Left lobe of liver (tissue), 2 donors: ENCODE measurements at regions not wholly inside any gene's neighbourhood (a gene's known extent, or its start where the extent isn't known, plus 50 kb on each side); places are given as distances from the start of the nearest gene placed in this dataset.
"Not testable (repeated sequence)": the region's sequence is repeated elsewhere in the genome, so short reads cannot be mapped to it uniquely, and the experiment has no call there.

Source experiments
- ATAC-seq: fragments of 200-7000 bp; cut with Tn5 transposase; one replicate; pipeline ENCODE4 v1.9.1; 2020; ENCODE audit warnings: mild to moderate bottlenecking, moderate library complexity
- DNase-seq: peaks from one replicate; pipeline ENCODE4 v3.0.0-alpha.2; 2020; ENCODE audit warnings: low spot score
- donor health status: DM: no; HTN: no; CAD: no; lungs with moderate emphysema.
- donor health status: DM: no; HTN: yes; CAD: no.

DNA sequence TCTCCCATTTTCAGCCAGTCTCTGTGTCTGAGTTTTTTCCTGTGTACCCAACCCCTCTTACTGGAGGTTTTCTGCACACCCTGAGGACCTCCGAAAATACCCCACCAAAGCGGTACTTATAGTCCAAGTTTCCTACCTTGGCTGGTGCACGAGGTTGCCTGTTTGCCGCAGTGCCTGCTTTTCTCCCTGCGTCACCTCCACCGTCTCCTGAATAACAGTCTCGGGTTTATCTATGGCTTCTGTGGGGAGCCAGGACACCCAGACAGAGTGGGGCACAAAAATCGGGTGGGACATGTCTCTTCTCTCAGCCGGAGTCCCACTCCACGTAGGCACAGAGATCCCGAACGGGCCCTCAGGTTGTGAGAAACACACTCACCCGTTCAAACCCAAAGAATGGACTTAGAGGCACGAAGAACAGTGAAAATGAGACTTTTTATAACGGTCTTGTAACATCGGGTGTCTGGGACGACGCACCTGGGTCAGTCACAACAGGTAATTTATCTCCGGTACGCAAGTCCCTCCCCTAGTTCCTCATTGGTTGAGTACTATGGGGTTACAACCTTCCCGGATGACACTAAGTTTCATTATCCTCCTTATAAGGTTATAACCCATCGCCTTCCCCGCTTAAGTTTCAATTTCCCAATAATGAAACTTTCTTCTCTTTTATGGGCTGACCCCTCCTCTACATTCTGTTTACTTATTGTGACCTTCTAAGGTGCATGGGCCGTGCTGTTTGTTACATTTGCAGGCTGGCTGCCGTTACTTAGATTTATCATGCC, 970.2 kb upstream of the COX7C start:
- DNase-seq, result no peak

DNA sequence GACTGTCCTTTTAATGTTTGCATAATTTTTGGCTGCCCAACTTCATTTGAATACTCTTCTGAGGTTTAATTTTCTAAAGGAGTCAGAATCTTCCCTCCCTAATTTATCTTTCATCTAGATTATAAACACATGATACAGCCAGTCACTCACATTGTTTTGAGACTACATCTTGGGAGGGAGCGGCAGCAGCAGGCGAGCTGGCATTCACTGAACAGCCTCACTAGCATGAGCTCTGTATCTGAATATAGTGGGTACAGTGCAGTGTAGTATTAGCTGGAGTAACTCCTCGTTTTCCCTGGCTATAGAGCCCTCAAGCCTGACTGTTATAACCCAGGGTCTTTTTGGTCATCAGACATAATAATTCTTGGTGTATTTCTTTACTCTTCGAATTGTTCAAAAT, 969.2 kb upstream of the COX7C start:
- ATAC-seq (no peak), DNase-seq (no peak)

More for the DNA sequence above, 970.2 kb upstream of the COX7C start:
- ATAC-seq, result no peak

DNA sequence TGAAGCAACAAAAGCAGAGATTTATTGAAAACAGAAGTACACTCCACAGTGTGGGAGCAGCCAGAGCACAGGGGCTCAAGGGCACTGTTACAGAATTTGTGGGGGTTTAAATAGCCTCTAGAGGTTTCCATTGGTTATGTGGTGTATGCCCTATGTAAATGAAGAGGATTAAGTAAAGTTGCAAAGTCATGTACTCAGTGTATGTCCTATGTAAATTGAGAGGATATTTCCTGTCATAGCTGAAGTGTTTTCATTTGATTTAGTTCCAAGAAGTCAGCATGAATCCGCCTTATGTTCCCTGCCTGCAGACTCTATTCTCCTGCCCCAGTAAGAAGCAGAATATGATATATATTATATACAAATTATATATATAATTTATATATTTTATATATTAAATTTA, 966.0 kb upstream of the COX7C start:
- ATAC-seq (no peak), DNase-seq (no peak)

DNA sequence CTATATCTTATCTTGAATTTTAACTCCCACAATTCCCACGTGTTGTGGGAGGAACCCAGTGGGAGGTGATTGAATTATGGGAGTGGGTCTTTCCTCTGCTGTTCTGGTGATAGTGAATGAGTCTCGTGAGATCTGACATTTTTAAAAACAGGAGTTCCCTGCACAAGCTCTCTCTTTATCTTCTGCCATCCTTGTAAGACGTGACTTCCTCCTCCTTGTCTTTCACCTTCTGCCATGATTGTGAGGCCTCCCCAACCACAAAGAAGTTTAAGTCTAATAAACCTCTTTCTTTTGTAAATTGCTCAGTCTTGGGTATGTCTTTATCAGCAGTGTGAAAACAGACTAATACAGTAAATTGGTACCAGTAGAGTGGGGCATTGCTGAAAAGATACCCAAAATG, 963.6 kb upstream of the COX7C start:
- ATAC-seq, DNase-seq: not testable (repeated sequence)

DNA sequence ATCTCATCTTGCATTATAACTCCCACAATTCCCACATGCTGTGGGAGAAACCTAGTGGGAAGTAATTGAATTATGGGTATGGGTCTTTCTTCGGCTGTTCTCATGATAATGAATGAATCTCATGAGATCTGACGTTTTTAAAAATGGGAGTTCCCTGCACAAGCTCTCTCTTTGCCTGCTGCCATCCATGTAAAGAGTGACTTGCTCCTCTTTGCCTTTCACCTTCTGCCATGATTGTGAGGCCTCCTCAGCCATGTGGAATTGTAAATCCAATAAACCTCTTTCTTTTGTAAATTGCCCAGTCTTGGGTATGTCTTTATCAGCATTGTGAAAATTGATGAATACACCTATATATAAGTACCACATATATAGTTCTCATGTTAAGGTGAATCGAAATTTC, 961.7 kb upstream of the COX7C start:
- ATAC-seq (no peak), DNase-seq (no peak)

DNA sequence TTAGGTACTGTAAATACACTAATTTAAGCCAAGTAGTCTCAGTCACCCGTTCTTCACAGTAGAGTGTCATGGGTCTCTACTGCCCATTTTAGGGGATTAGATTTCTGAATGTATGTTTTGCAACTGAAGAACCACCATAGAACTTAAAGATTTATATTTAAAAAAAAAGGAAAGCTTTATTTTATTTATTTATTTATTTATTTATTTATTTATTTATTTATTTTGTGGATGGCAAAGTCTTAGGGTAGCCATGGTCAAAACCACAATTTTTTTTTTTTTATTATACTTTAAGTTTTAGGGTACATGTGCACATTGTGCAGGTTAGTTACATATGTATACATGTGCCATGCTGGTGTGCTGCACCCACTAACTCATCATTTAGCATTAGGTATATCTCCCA, 960.4 kb upstream of the COX7C start:
- not testable (repeated sequence) for DNase-seq, ATAC-seq

DNA sequence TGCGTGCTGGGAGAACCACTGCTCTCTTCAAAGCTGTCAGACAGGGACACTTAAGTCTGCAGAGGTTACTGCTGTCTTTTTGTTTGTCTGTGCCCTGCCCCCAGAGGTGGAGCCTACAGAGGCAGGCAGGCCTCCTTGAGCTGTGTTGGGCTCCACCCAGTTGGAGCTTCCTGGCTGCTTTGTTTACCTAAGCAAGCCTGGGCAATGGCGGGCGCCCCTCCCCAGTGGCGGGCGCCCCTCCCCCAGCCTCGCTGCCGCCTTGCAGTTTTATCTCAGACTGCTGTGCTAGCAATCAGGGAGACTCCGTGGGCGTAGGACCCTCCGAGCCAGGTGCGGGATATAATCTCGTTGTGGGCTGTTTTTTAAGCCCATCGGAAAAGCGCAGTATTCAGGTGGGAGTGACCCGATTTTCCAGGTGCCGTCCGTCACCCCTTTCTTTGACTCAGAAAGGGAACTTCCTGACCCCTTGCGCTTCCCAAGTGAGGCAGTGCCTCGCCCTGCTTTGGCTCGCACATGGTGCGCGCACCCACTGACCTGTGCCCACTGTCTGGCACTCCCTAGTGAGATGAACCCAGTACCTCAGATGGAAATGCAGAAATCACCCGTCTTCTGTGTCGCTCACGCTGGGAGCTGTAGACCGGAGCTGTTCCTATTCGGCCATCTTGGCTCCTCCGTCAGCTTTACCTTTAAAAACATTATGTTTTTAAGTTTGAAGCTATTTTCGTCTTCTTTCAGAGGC, 954.6 kb upstream of the COX7C start:
- DNase-seq, ATAC-seq: not testable (repeated sequence)

DNA sequence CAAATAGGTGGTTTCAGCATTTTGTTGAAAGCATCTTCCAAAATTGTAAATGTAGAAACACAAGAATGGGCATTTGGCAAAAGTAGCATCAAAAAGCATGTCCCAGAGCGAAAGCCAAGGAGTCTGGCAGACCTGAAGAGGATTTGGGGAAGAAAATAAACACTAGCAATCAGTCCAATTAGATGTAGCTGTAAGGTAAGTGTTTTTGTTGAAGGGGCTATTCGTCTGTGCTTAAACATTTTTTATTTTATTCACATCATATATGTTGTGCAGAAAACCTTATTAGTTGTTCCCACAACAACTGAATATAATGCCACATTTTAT, 954.1 kb upstream of the COX7C start:
- DNase-seq (no peak), ATAC-seq (no peak)

DNA sequence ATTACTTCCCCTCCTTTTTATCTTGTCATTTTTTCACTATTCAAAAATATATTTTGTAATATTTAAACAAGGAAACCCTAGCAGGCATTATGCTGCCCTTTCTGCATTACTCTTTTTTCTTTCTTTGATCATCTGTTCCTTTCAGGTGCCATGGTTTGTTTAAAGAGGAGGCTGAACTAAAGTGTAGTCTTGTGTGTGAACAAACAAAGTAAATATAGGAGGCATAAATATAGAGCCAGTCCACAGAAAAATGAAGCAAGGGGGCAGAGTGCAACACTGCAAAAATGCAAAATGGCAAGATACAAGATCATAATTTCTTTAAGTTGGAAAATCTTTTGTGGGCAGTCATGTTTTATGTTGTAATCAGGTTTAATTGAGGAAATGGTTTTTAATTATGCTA, 947.3 kb upstream of the COX7C start:
- ATAC-seq, result peak; percentile 33
- no peak for DNase-seq

DNA sequence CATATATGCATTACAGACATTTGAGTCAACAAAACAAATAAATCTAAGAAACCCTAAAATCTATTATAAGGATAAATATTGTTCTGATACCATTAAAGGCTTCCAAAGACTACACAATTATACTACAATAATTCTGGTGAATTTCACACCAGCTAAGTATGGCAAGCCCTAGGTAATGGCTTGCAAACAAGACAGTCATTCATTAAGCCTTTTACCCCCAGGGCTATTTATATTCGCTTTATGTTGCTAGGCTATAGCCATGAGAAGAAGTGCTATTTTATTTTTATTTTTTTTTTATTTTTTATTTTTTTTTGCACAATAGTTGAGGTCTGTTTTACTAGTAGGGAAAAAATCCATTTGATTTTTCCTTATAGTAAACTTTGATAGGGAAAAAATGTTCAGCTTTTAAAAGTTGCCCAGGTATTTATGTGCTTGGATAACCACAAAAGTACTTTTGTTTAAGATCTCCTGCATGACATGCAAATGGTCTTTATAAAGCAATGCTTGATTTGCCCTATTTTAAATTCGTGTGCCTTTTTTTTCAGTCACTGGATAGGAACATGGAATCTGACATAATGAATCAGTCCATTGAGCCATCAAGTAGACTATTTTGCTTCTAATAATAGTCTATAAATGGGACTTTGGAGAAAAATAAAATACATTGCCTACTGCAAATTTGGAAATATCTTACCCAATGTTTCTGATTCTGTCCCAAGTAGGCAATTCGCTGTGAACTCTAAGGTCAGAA, 946.3 kb upstream of the COX7C start:
- ATAC-seq, result no peak

DNA sequence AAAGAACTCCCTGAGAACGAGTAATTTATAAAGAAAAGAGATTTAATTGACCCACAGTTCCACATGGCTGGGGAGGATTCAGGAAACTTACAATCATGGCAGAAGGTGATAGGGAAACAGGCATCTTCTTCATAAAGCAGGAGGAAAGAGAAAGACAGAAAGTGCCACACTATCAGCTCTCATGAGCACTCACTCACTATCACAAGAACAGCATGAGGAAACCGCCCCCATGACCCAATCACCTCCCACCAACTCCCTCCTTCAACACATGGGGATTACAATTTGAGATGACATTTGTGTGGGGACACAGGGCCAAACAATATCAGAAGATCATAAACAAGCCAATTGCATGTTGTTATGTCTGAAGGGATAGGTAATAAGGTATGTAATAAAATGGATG, 935.9 kb upstream of the COX7C start:
- no peak for DNase-seq
- ATAC-seq, result no peak

More for the DNA sequence above, 946.3 kb upstream of the COX7C start:
- DNase-seq, result no peak

DNA sequence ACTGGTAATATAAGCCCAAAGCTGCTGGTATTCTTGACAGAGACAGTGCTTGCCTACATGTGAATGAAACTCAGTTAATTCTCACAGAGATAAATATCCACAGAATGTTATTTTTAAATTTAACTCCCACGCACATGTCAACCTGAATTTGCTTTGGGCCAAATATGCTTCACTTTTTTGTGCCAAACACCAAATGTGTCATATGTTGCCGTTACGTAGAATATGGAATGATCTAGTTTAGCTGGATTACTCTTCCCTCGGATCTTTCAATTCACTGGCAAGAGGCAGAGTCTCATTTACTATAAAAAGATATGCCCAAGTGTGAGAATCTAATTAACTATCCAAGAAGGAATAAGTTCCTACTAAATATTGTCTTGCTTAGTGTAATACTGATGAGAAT, 933.4 kb upstream of the COX7C start:
- ATAC-seq, result no peak
- no peak for DNase-seq

DNA sequence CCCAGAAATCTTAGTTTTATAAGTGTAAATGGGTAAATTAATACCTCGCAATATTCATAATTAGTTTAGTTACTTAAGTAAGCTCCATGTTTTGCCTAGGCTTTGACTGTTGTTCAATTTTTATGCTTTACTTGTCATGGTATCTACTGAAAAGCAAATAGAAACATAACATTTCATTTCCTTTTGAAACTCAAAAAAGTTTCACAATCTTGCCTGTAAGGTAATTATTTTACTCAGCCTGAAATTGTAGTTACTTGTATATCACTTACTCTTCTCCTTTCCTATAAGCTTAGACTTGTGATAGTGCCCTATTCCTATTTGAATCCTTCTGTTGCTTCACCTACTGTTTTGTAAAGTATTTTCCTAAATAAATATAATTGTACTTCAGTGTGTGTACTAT, 914.4 kb upstream of the COX7C start:
- ATAC-seq (no peak), DNase-seq (no peak)

DNA sequence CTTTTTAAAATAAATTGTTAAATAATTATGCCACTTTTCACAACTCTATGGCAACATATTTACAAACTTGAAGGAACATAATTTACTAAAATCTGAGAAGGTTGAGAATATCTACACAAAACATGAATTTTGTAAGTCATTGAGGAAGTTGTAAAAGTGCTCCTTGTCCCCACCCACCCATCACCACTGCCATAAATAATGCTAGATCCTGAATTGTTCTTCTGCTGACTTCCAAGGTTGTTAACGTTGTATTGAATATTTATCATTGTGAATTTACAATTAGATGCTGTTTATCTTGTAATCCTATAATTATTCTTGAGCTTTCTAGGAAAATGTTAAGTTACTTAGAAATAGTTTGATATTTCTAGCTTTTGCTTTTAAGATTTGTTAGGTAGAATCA, 908.0 kb upstream of the COX7C start:
- DNase-seq (no peak), ATAC-seq (no peak)

DNA sequence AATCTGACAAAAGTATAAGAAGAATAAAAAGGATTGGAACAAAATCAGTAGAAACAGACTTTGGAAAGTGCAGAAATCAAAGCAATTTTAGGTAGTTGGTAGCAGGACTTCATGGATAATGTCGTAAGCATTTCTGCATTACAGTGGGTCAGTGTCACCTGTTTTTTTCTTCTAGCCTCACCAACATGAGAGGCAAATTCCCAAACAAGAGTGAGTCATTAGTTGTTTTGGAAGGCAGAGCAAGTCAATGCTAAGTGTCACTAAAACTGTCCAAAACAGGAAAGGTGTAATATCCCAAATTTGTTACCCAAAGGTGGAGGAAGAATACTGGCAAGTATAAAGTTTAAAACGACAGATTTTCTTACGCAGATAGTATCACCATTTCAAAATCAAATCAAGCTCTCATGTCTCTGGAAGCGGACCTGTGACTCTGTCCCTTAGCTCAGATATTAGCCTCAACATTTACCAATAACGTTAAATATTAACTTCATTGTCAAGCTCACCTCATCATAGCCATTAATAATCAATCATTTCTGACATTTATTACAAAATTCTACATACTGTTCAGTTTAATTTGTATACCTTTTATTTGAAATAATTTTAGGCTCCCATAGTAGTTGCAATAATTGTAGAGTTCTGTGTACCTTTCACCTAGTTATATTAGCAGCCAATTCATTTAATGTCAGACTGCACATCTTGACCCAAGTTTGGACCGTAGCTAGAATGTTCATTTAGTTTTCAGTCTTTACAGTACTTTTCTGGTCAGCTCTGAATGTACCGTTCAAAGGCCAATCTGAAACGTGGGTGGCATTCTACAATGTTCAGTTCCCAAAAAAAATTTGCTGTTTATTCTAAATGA, 901.2 kb upstream of the COX7C start:
- DNase-seq, result peak; percentile 41
- peak; percentile 84 for ATAC-seq

DNA sequence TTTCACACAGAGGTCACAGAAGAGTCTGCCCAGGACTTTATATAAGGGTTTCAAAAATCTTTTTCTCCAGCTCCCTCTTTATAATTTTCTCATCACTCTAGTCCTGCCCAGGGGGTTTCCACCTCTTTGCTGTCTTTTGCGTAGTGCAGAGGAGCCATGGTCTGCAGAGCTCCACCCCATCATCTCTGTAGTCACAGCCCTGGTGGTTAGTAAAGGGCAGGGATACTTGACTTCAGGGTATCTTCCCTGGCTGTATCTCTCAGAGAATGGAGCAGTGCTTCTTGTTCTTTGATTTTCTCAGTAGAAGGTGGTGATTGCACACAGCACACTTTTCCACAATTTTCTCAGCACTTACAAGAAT, 900.6 kb upstream of the COX7C start:
- ATAC-seq (peak; percentile 60), DNase-seq (peak; percentile 41)

DNA sequence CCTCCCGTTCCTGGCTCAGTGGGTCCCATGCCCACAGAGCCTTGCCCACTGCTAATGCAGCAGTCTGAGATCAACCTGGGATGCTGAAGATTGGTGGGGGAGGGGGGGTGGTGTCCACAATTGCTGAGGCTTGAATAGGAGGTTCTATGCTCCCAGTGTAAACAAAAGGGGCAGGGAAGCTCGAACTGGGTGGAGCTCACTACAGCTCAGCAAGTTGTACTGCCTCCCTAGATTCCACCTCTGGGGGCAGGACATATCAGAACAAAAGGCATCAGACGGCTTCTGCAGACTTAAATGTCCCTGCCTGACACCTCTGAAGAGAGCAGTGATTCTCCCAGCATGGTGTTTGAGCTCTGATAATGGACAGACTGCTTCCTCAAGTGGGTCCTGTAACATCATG, 885.6 kb upstream of the COX7C start:
- no peak for DNase-seq
- no peak for ATAC-seq

DNA sequence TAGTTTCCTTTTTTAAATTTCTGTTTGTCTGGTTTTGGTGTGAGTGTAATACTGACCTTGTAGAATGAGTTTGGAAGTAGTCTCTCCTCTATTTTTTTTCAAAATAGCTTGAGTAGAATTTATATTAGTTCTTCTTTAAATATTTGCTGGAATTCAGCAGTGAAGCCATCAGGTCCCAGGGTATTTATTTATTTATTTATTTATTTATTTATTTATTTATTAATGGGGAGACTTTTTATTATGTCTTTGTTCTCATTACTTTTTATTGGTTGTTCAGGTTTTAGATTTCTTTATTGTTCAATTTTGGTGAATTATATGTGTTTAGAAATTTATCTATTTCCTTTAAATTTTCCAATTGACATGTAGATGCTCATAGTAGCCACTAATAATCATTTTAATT, 875.8 kb upstream of the COX7C start:
- no peak for ATAC-seq
- DNase-seq, result no peak

DNA sequence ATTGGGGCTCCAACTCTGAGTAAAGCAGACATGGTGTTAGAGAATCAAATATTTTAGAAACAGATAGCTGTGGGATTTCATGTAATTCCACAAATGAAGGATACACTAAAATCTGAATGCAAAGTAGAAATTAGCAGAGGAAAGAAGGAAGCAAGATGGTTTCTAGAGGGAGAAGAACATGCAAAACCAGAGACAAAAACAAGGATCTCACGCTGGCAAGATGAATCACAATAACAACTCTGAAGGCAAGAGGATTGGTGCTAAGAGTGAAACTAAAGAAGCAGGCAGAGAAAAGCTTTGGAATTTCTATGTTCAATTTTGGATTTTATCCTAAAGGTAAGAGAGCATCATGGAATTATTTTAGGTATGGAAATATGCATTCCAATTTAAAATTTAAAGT, 857.2 kb upstream of the COX7C start:
- ATAC-seq, result no peak
- DNase-seq, result no peak

DNA sequence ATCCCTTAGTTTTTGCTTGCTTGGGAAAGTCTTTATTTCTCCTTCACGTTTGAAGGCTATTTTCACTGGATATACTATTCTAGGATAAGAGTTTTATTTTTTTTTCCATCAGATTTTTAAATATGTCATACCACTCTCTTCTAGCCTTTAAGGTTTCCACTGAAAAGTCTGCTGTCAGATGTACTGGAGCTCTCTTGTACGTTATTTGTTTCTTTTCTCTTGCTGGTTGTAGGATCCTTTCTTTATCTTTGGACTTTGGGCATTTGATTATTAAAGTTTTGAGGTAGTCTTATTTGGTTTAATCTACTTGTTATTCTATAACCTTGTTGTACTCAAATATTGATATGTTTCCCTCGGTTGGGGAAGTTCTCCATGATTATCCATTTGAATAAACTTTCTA, 848.4 kb upstream of the COX7C start:
- no peak for DNase-seq

DNA sequence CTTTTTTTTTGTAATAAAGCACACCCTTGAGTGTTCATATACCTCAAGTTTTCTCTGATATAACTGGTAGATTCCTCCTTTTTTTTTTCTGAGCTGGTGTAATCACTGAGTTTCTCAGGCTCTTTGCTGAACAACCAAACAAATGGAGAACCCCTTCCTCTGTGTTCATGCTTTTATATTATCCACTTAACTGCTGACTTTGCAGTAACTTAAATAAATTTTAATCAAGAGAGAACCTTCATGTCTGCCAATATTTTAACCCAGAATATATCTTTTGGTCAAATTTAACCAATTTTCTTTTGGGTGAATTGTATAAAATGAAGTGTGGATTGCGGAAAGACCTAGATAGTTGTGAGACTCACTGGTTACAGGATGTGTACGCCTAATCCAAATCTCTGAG, 833.0 kb upstream of the COX7C start:
- ATAC-seq, result no peak
- DNase-seq, result no peak

More for the DNA sequence above, 848.4 kb upstream of the COX7C start:
- ATAC-seq, result no peak
